Suprapubic skin (tissue), 4 donors: ENCODE measurements at regions not wholly inside any gene's neighbourhood (a gene's known extent, or its start where the extent isn't known, plus 50 kb on each side); places are given as distances from the start of the nearest gene placed in this dataset.

Source experiments
- CTCF ChIP-seq, 2 donors: fragments of 200-600 bp in 1 of 2; fragments of 450-650 bp in 1 of 2; sonication (generic) in 1 of 2; IDR thresholded peaks; one replicate each; pipeline ENCODE4 v1.5.1; 2016 to 2019; ENCODE audit warnings: antibody characterized with exemption in 2 of 2, mild to moderate bottlenecking in 1 of 2, moderate library complexity in 1 of 2
- EP300 ChIP-seq: sonication (generic); formaldehyde crosslinking; IDR thresholded peaks from one replicate; pipeline ENCODE4 v1.6.1; 2017; ENCODE audit warnings: antibody characterized with exemption
- POLR2AphosphoS5 ChIP-seq, 3 donors: sonication (generic); formaldehyde crosslinking; IDR thresholded peaks; one replicate each; pipeline ENCODE4 v1.6.1; 2017; ENCODE audit warnings: antibody characterized with exemption in 3 of 3

- TF ChIP-seq CTCF (IDR thresholded peaks at IDR 0.05) (no peak), POLR2AphosphoS5 (IDR thresholded peaks at IDR 0.05) (no peak), EP300 (no peak)
Observed at GRCh38 chr13:21823416-21823815, 152.5 kb downstream of the FGF9 start.
